Tibial artery (tissue), 4 donors: ENCODE measurements at regions not wholly inside any gene's neighbourhood (a gene's known extent, or its start where the extent isn't known, plus 50 kb on each side); places are given as distances from the start of the nearest gene placed in this dataset.

Source experiments
- DNase-seq, 2 donors: peaks; one replicate each; pipeline ENCODE4 v3.0.0-alpha.2; 2019
- H3K27ac ChIP-seq, 2 donors: fragments of 200-600 bp; sonication (generic) in 1 of 2; 1 replicate in 1 of 2; 2 replicates in 1 of 2; pipeline ENCODE4 v1.5.1; 2018 to 2019; ENCODE audit warnings: mild to moderate bottlenecking in 1 of 2
- H3K27me3 ChIP-seq, 2 donors: fragments of 200-600 bp; sonication (generic) in 1 of 2; one replicate each; pipeline versions ENCODE4 v1.5.1 to v1.6.0; 2016 to 2019
- H3K36me3 ChIP-seq, 3 donors: fragments of 200-600 bp; sonication (generic) in 2 of 3; one replicate each; pipeline ENCODE4 v1.5.1; 2016 to 2019; ENCODE audit warnings: mild to moderate bottlenecking in 2 of 3
- H3K4me1 ChIP-seq, 4 donors: fragments of 200-600 bp; sonication (generic) in 2 of 4; 1 replicate in 3 of 4; 2 replicates in 1 of 4; pipeline ENCODE4 v1.5.1; 2016 to 2019
- H3K4me3 ChIP-seq, 2 donors: fragments of 200-600 bp; sonication (generic) in 1 of 2; 1 replicate in 1 of 2; 2 replicates in 1 of 2; pipeline ENCODE4 v1.5.1; 2018 to 2019; ENCODE audit warnings: mild to moderate bottlenecking in 2 of 2
- H3K9me3 ChIP-seq, 3 donors: fragments of 200-600 bp; sonication (generic) in 1 of 3; one replicate each; pipeline ENCODE4 v1.5.1; 2016 to 2019
- CTCF ChIP-seq, 2 experiments: fragments of 200-600 bp in 1 of 2; fragments of 450-650 bp in 1 of 2; IDR thresholded peaks; one replicate each; pipeline ENCODE4 v1.5.1; 2017 to 2019; ENCODE audit warnings: antibody characterized with exemption in 2 of 2, mild to moderate bottlenecking in 1 of 2, moderate library complexity in 1 of 2
- intact Hi-C: fragments of 100-400 bp; cut with DNase I; formaldehyde crosslinking; loops from one replicate; pipeline ENCODE4 v1.15.0; 2023; ENCODE audit warnings: low total_unique reads

- Histone ChIP-seq H3K36me3 (no peaks in the 10 kb centered on the region), H3K4me1 (peaks cover 0 to 9% (median 0%) of the 10 kb centered on the region in 4 donors), H3K4me3 (no peak overlapping the region), H3K9me3 (no peaks in the 10 kb centered on the region), H3K27ac (no peak overlapping the region), H3K27me3 (no peaks in the 10 kb centered on the region)
- intact Hi-C loops, result no loop called here
- DNase-seq, result no peak
- TF ChIP-seq CTCF (IDR thresholded peaks at IDR 0.05), result no peak
Observed at GRCh38 chr1:96472471-96472870, 249.1 kb upstream of the PTBP2 start.

- no peak overlapping the region for H3K27ac ChIP-seq
- H3K4me1 ChIP-seq, result peaks cover 0 to 9% (median 2%) of the 10 kb centered on the region in 4 donors
- no peaks in the 10 kb centered on the region for H3K36me3 ChIP-seq
- no peak for TF ChIP-seq CTCF (IDR thresholded peaks at IDR 0.05)
- no peaks in the 10 kb centered on the region for H3K9me3 ChIP-seq
- intact Hi-C loops, result no loop called here
- no peak overlapping the region for H3K4me3 ChIP-seq
- no peak for DNase-seq
- H3K27me3 ChIP-seq, result no peaks in the 10 kb centered on the region
Observed at GRCh38 chr1:96473791-96474434, 247.7 kb upstream of the PTBP2 start.

GRCh38 chr1:96474985-96475743, 246.4 kb upstream of the PTBP2 start:
- intact Hi-C loops, result no loop called here
- DNase-seq, result no peak
- no peak overlapping the region for H3K4me3 ChIP-seq
- H3K36me3 ChIP-seq, result no peaks in the 10 kb centered on the region
- H3K9me3 ChIP-seq, result no peaks in the 10 kb centered on the region
- peaks cover 0 to 9% (median 2%) of the 10 kb centered on the region in 4 donors for H3K4me1 ChIP-seq
- no peak overlapping the region for H3K27ac ChIP-seq
- H3K27me3 ChIP-seq, result no peaks in the 10 kb centered on the region
- TF ChIP-seq CTCF (IDR thresholded peaks at IDR 0.05), result no peak

- H3K27me3 ChIP-seq, result no peaks in the 10 kb centered on the region
- intact Hi-C loops, result no loop called here
- H3K4me1 ChIP-seq, result peaks cover 0 to 9% (median 2%) of the 10 kb centered on the region in 4 donors
- no peak overlapping the region for H3K27ac ChIP-seq
- no peak for TF ChIP-seq CTCF (IDR thresholded peaks at IDR 0.05)
- no peaks in the 10 kb centered on the region for H3K36me3 ChIP-seq
- H3K4me3 ChIP-seq, result no peak overlapping the region
- no peak for DNase-seq
- H3K9me3 ChIP-seq, result no peaks in the 10 kb centered on the region
Observed at GRCh38 chr1:96475903-96476302, 245.7 kb upstream of the PTBP2 start.

GRCh38 chr1:96478228-96478627, 243.4 kb upstream of the PTBP2 start:
- Histone ChIP-seq H3K9me3 (no peaks in the 10 kb centered on the region), H3K27ac (no peak overlapping the region), H3K27me3 (no peaks in the 10 kb centered on the region), H3K36me3 (no peaks in the 10 kb centered on the region), H3K4me3 (no peak overlapping the region), H3K4me1 (peaks cover 0 to 17% (median 4%) of the 10 kb centered on the region in 4 donors)
- no peak for DNase-seq
- intact Hi-C loops, result no loop called here
- TF ChIP-seq CTCF (IDR thresholded peaks at IDR 0.05), result no peak
